OCI-LY3 (cell line): ENCODE measurements at regions not wholly inside any gene's neighbourhood (a gene's known extent, or its start where the extent isn't known, plus 50 kb on each side); places are given as distances from the start of the nearest gene placed in this dataset.

Experiments
- CTCF ChIP-seq: fragments of 200-600, 300-600 bp; sonication (generic); IDR thresholded peaks from 2 replicates; pipeline ENCODE4 v1.5.1; 2014; ENCODE audit warnings: antibody characterized with exemption, low read length, low read depth
- EZH2phosphoT487 ChIP-seq: fragments of 200-600 bp; shearing (Covaris generic); IDR thresholded peaks from 2 replicates; pipeline ENCODE4 v1.6.1; 2018; ENCODE audit warnings: antibody characterized with exemption, mixed run types, low read depth

GRCh38 chr22:49514211-49514610, 313.5 kb downstream of the BRD1 start:
- TF ChIP-seq CTCF = no peak
- no peak for TF ChIP-seq EZH2phosphoT487
